Choroid plexus epithelial cell (primary cell): ENCODE measurements at regions not wholly inside any gene's neighbourhood (a gene's known extent, or its start where the extent isn't known, plus 50 kb on each side); places are given as distances from the start of the nearest gene placed in this dataset.
"Not testable (repeated sequence)": the region's sequence is repeated elsewhere in the genome, so short reads cannot be mapped to it uniquely, and the experiment has no call there.

Experiments
- DNase-seq: peaks from one replicate; pipeline ENCODE4 v3.0.0-alpha.2; 2010; ENCODE audit warnings: low read depth
- H3K4me3 ChIP-seq: 2 replicates; pipeline ENCODE4 v1.5.1; 2011; ENCODE audit warnings: low read depth, mild to moderate bottlenecking, control low read depth, low read length, moderate library complexity
- TF ChIP-seq, protein P1 (sequence below): conservative IDR thresholded peaks from 2 replicates; pipeline ENCODE4 v1.5.1; 2011; ENCODE audit warnings: low read depth, mild to moderate bottlenecking, control low read depth, inconsistent platforms, low read length, moderate library complexity

- no peak overlapping the region for H3K4me3 ChIP-seq
- TF ChIP-seq, protein P1, sequence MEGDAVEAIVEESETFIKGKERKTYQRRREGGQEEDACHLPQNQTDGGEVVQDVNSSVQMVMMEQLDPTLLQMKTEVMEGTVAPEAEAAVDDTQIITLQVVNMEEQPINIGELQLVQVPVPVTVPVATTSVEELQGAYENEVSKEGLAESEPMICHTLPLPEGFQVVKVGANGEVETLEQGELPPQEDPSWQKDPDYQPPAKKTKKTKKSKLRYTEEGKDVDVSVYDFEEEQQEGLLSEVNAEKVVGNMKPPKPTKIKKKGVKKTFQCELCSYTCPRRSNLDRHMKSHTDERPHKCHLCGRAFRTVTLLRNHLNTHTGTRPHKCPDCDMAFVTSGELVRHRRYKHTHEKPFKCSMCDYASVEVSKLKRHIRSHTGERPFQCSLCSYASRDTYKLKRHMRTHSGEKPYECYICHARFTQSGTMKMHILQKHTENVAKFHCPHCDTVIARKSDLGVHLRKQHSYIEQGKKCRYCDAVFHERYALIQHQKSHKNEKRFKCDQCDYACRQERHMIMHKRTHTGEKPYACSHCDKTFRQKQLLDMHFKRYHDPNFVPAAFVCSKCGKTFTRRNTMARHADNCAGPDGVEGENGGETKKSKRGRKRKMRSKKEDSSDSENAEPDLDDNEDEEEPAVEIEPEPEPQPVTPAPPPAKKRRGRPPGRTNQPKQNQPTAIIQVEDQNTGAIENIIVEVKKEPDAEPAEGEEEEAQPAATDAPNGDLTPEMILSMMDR = no peak
- no peak for DNase-seq
These were observed 257.4 kb downstream of the OLFM4 start for GRCh38 chr13:53285896-53286430.

- no peak for DNase-seq
- TF ChIP-seq, protein P1 = no peak
- H3K4me3 ChIP-seq = no peak overlapping the region
These were observed 269.8 kb downstream of the OLFM4 start for GRCh38 chr13:53298396-53298795.

DNA sequence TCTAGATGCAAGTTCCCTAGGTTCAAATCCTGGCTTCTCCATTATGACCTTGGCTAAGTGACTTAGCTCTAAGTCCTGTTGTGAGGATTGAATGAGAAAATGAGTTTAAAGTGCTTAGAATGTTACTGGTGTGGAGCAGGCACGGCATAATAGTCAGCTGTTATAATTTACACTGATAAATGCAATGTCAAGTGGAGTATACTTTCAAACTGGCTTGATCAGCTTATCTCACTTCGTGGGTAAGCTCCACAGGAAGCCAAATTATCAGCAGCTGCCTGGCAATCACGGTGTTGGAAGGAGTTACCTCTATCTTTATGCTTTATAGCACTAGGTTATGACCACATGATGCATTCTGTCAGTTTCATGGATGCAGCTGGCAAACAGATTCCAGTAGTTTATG lies 272.8 kb downstream of the OLFM4 start:
- TF ChIP-seq, protein P1 = no peak
- DNase-seq = no peak

GRCh38 chr13:53305419-53305818 lies 276.8 kb downstream of the OLFM4 start:
- not testable (repeated sequence) for DNase-seq, H3K4me3 ChIP-seq

More for the DNA sequence above, 272.8 kb downstream of the OLFM4 start:
- H3K4me3 ChIP-seq = no peak overlapping the region

GRCh38 chr13:53310786-53311185 lies 282.2 kb downstream of the OLFM4 start:
- no peak overlapping the region for H3K4me3 ChIP-seq
- DNase-seq = no peak
- TF ChIP-seq, protein P1 = no peak

- no peak overlapping the region for H3K4me3 ChIP-seq
- DNase-seq = no peak
- TF ChIP-seq, protein P1 = no peak
These were observed 282.9 kb downstream of the OLFM4 start for GRCh38 chr13:53311561-53311960.

DNA sequence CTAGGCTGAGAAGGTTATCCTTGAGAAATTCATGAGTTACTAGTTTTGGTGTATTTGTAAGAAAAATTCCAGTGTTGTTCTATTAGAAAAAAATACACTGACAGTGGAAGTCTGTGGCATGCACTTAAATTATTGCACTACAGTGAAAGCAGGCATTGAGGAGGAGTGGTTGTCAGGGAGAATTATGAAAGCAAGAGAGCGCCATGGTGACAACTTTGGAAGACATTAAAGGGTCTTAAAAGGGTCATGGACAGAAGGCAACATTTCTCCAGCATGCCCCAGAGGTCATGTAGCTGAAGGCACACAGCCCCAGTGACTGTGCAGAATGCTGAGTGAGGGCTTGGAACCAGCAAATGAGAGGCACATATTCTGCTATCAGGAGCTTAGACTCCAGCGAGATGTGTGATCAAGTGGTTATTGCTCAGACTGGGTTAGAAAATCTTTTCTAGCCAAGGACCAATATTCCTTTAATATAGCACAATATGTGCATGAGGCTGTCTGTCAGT lies 292.7 kb downstream of the OLFM4 start:
- H3K4me3 ChIP-seq = no peak overlapping the region
- TF ChIP-seq, protein P1 = no peak
- DNase-seq = no peak

- TF ChIP-seq, protein P1 = no peak
- H3K4me3 ChIP-seq = no peak overlapping the region
- DNase-seq = no peak
These were observed 296.0 kb downstream of the OLFM4 start for GRCh38 chr13:53324656-53325055.
